NCI-H146 treated with DMSO at 0.1 percent for 48 hours (cell line): ENCODE measurements at regions not wholly inside any gene's neighbourhood (a gene's known extent, or its start where the extent isn't known, plus 50 kb on each side); places are given as distances from the start of the nearest gene placed in this dataset.

Source experiments
- DNase-seq: peaks from one replicate; lab custom pipeline; 2025; ENCODE audit not compliant: unreplicated experiment; lab: John Stamatoyannopoulos, UW

DNA sequence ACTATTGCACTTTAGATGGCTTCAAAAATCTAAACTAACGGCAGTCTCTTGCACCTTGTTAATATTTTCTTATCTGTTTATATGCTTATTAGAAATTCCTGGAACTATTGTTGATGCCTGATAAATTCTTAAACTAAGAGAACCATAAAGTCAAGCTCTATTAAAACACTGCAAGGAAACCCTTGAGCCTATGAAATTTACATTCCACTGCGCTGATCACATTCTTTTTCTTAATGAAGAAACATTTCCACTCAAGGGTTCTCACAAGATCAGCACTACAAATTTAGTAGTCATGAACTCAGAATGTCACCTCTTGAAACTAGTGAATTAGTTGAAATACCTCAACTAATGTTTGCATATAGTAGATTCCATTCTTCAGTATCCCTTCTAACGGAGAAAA is 331.8 kb upstream of the SLC8A1 start:
- no peak for DNase-seq

DNA sequence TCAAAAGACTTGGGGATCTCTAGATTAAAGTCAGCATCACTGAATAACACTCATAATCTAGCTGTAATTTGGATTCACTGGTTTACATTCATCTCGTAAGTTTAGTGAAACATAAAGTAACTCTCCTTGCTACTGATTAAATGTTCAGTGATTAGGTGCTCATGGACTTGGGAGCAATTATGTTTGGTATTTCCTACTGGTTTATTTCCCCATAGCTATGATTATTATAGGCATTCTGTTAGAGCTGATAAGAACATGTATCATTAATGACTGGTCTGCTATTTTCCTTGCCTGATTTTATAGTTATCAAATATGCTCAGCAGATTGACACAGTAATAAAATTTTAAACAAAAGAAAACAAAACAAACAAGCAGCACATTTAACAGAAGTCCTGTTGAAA is 334.7 kb upstream of the SLC8A1 start:
- DNase-seq: no peak

DNA sequence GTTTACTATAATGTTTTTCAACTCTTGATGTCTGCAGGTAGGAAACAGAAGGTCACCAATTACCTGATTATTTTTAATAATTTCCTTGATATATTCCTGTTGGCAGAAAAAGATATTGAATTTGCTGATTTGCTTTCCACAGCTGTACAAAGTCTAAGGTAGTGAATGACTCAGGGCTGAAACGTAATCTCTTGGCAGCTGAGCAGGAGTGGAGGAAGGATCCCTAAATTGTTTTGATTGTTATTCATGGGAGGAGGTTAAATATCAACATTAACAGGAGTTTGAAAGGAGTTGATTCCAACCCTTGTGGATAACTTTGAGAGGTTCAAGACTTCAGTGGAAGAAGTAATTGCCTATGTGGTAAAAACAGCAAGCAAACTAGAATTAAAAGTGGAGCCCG is 345.2 kb upstream of the SLC8A1 start:
- no peak for DNase-seq

DNA sequence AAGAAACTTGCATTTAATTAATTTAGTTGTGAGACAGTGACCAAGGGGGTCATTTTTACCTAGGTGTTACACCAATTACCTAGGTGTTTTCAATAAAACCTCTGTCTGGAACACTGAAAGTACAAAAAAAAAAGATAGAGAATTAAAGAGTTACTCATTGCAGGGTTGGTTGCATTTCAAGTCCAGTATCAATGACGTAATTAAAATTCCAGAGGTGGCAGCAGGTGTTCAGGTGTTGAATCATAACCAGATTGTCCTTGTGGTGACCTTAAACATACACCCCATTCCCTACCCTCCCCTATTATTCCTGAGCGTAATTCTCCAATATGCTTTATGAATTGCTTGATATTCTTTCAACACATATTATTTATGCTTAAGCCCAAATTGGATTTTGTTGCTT is 352.0 kb upstream of the SLC8A1 start:
- DNase-seq: no peak

DNA sequence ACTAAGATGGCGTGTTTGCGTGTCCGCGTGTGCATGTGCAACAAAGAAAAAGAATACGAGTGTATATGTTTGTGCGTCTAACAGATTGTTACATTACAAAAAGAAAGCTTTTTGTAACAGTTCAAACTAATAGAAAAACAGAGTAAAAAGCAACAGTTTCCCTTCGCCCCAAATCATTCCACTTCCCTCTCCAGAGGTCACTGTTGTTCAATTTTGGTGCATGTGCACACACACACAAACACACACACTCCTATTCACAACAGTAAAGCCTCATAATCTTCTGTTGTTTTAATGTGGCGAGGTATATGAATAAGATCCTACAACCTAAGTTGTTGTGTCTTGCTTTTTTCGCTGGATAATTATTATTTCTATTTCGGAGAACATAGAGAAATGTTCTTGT is 357.3 kb upstream of the SLC8A1 start:
- no peak for DNase-seq

DNA sequence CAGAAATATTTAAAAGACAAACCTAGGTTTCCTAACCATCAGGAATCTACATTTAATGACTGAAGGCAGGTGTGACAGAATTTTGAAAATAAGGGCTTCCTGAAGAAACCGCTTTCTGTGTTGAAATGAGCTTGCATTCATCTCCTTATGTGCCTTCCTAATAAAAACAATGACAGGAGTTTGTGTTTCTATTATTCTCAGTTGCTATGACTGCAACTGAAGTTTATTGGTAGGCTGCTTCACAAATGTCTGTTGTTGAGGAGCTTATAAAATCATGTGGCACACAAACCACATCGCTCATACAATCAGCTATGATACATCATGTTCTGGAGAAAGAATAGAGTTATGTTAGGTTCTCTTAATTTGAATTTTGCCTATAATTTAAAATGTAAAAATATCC is 362.7 kb upstream of the SLC8A1 start:
- no peak for DNase-seq

DNA sequence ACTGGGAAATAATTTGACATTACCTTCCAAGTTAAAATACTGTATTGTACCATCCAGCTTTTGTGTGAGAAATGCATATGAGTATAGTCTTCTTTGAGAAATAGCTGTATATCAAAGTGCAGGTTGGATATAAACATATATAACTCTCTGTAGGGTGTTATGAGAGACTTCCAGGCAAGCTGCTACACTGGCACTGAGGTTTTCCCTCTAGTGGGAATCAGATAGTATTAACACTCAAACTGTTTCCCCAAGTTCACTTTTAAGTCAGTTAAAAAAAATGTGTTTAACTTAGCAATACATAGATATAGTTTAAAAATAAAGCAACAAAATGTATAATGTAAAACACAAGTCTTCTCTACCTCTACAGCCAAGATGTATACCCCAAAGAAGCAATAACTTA is 368.4 kb upstream of the SLC8A1 start:
- no peak for DNase-seq

DNA sequence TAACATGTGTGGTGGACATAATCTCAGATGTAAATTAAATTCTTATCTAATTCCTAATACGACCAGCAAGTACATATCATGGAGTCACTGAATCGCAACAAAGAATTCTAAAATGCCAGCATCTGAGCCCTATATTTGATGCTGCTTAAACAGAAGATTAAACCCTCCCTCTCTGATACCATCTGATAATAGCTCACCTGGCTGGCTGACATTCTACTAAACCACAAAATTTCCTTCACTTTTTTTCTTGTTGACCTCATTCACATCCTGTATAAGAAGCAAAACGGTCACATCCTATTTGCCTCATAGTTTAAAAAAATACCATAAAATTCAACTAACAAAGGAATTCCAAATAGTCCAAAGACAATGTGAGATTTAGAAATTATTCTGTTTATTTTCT is 371.6 kb upstream of the SLC8A1 start:
- DNase-seq: no peak

DNA sequence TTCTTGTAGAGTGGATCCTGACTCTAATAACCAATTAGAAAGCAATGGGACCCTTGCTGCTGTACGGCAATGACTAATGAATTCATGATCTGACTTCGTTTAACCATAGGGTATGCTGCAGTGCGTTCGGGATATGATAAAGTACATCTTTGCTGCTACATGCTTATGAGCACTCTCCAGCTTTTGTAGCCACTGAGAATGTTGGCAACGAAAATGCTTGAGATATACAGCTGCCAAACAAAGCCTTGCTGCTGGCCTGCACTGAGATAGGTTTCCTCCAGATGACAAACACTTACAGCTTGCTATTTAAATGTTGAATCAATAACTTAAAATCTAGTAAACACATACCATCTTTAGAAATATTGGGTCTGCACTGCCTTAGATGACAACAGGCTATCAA is 372.4 kb upstream of the SLC8A1 start:
- DNase-seq: no peak

DNA sequence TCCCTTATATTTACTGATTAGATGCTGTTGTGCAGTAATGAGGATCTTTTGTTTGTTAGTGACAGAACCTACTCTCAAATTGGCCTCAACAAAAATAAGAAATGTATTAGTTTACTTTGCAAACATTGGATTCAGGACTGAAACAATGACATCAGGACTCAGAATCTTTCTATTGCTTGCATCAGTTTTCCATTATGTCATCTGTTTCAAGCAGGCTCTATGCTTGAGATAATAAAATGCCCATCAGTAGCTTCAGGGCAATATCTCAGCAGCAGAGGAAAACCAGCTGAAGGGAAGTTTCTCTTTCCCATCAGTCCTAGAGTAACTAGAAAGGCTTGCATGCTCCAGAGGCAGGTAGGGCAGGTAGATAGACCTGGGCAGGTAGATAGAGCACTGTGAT is 375.5 kb upstream of the SLC8A1 start:
- DNase-seq: peak; percentile 9

DNA sequence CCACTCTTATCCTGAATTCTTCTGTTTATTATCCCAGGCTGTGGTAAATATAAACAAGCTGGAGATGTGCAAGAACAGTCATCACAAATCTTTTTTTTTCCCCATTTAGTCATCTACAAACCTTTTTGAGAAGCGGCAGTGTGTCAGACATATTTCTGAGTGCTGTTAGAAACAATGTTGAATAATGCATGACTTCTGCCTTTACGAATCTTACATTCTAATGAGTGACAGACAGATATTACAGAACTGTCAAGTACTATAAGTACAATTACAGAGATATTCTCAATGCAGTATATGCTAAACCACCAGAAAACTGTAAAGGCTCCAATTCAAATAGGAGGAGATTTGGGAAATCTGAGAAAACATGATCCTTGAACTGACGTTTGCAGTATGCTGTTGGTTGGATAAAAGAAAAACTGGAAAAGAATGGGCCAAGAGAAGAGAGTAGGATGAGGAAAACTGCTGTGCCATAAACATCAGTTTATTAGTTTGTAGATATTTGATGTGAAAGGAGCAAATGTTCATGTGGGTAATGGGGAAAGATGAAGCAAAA is 379.5 kb upstream of the SLC8A1 start:
- no peak for DNase-seq

DNA sequence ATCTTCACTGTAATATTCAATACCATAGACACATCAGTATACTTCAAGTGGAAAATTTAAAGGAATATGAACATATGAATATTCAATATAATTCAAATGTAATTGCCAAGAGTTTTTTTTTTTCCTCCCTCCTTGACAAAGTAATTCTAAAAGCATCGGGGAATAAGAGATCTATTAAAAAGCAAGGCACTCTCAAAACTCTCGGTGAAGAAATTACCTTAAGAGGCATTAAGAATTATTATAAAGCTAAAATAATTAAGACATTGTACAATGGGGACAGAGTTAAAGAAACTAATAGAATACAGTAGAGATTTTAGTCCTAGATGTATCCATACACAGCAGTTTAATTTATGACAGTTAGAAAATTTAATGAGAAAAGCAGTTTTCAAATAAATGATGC is 390.0 kb upstream of the SLC8A1 start:
- DNase-seq: no peak

DNA sequence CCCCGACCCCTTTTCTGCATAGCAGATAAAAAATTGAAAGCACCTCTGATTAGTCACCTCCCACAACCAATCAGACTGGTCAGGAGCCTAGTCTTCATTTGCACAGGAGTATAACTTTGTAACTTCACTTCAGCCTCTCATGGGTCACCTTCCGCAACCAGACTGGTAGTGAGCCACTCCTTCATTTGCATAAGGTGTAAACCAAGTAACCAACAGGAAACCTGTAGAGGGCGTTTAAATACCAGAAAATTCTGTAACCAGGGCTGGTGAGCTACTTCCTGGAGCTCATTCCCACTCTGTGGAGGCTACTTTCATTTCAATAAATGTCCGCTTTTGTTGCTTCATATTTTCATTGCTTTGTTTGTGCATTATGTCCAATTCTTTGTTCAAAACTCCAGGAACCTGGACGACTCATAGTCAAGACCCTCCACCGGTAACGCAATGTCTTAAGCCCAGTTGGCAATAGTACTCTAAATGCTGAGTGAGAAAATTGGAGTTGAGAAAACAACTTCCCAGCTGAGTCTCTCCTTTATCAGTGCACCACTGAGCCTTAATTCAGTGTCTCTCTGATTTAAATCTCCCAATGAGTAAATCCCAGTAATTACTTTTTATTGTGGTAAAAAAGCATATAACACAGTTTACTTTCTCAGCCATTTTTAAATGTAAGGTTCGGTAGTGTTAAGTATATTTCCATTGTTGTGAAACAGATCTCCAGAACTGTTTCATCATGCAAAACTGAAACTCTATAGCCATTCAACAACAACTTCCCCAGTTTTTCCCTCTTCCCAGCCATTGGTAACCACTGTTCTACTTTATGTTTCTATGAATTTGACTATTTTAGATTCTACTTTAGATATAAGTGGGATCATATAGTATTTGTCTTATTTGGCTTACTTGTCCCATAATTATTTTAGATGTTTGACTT is 392.7 kb upstream of the SLC8A1 start:
- no peak for DNase-seq

DNA sequence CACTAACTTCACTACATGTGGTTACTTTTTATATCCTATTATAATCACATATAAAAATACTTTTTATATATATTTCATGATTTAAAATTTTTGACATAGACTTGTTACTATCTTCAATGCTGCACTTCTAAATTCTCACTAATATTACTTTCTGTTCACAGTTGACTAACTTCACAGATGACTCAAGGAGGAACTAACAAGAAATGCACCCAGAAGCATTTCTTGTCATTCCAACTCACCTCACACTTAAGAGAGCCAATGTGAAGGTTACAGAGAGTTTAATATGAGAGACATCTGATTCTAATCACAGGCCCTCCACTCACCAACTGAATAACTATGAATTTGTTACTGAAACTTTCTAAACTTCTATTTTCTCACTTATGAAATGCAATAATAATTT is 399.8 kb upstream of the SLC8A1 start:
- DNase-seq: no peak

DNA sequence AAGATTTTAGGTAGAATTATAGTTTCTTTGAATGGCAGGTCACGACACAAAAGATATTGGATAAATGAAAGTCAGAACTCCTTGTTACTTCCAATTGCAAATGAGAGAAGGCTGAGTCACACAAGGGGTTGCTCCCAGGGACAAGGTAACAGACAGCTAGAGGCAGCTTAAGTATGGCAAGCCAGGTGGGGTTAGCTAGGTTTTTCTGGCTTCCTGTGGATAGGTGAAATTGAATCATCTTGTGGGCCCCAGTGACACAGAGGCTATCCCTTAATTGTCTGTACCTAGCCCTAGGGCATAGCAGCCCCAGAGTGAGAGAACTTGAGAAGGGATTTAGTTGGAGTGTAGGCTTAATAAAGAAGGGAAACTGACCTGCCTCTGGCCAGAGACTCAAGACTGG is 407.7 kb upstream of the SLC8A1 start:
- DNase-seq: peak; percentile 14

DNA sequence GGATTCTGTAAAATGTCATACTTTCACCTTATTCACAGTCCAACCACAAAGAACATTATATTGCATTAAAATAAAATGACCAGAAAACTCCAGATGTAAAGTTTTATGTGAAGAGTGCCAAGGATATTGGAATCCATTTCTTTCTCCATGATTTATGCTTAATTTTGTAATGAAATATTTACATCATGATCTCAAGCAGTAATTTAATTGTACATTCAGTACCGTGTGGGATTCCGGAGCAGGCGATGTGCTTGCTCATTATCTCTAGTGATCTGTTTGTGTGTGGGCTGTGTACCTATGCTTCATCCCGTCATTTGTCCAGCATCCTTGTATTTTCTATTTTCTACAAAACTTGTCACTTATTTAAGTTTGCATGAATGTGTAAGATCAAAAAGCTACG is 415.9 kb upstream of the SLC8A1 start:
- DNase-seq: no peak

DNA sequence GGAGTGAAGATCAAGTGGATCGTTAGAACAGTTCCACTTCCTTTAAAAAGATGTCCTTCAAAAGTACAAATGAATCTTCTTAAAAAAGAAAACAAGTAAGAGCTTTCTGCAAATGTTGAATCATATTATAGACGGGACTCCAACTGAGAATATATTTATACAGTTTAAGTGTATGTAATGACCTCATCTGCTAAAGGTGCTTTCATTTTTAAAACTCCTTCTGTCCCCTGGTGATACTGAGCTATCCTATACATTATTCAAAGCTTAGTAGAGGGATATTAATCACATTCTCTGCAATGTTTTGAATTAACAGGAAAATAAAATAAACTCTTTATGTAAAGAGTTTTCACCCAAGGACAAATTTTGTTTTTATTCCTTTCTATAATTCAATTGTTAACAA is 420.7 kb upstream of the SLC8A1 start:
- no peak for DNase-seq

DNA sequence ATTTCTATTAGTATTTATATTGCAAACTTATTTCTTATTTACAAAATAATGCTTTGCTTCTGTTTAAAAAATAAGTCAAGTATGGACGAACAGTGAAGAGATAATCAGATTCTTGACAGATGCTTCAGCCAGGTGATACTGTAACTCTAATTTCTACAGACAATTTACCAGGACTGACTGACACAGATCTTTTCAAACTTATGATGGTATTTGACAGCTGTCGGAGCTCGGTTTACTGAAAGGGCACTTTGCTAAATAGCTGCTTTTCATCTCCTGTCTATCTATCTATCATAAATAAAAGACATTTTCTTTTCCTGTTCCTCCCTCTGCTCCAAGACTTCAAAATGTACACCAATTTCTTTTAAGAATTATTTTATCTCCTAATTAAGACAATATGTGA is 422.5 kb upstream of the SLC8A1 start:
- no peak for DNase-seq

DNA sequence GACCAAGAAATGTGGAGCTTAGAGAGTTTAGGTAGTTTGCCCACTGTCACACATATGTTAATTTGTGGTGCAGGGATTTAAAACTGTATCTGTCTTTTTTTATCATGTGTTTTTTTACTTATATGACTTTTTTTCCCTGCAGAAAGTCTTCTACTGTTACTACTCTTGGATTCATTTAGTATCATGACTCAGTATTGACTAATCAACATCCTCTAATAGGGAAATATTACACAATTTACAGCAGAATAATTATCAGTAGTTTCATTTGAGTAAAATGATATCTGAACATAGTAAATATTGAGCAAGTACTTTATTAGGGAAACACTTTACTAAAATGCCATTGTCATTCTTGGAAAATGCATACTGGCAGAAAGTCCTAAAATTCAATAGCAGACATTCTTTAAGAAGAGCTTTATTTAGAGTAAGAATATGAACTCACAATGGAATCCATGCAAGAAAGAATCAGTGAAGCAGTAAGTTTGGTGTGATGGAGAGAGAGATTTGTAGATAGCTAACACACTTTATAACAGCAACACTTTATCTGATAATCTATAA is 425.9 kb upstream of the SLC8A1 start:
- DNase-seq: no peak

DNA sequence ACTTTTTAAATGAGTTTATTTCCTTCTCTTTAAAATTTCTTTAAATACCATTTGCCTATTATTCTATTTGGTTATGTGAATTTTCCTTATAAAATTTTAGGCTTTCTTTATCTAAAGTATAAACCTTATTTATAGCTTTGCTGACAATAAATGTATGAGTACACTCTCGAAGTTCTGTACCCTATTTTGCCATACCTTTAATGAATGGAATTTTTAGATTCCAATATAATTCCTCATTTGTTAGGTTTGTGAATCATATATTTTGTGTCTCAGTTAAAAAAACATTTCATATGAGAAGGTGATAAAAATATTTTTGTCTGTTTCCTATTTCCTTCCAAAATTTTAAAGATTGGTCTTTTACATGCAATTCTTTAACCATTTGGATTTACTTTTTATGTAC is 427.4 kb upstream of the SLC8A1 start:
- no peak for DNase-seq

DNA sequence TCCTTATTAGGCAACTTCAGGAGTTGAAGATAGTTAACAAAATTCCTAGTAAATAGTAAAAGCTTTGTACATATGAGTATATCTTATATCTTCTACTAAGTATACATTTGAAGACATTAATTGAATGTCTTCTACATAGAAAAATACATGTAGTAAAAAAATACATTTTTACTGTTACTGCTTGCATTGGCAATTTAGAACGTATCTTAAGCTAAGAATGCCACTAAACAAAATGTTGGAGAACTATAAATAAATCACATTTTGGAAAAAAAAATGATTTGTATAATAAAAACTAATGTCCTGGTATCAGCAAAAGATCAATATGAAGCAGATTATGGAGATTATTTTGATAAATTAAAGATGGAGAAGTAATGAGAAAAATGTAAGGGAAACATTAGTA is 434.2 kb upstream of the SLC8A1 start:
- DNase-seq: no peak

DNA sequence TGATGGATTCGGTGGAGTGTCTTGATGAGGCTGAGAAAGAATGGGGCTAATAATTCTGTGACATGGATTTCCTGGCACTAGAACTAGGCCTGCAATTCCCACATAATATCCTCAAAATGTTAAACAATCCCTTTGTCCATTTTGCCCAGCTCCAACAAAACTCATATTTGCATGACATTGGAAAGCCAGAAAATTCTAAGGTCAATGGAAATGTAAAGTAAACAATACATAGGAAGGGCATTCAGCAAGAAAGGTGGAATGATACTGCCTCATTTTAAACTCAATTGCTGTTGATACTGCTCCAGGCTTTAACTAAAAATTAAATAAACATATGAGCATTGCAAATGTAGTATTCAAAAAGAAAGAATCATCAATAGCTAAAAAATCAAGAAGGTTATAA is 434.8 kb upstream of the SLC8A1 start:
- DNase-seq: no peak

DNA sequence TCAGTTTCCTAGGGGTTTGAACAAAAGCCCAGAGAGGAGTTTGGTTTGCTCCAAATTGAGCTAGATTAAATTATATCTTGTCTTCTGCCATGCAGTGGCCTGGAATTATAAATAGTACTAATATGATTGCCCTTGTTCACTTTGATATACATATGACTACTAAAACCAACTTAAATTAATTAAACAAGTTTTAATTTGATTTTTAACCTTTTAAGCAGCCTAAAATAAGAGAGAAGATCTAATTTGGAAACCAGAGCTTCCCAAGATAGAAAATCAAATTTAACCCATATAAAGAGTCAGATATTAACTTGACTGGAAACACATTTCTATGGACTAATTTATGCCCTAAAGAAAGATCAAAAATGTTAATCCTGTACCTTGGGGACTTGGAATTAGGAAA is 444.5 kb upstream of the SLC8A1 start:
- DNase-seq: no peak
